Inflammatory macrophage (primary cell): ENCODE measurements at regions not wholly inside any gene's neighbourhood (a gene's known extent, or its start where the extent isn't known, plus 50 kb on each side); places are given as distances from the start of the nearest gene placed in this dataset.

Source experiments
- DNase-seq, 2 donors: peaks; one replicate each; pipeline ENCODE4 v3.0.0-alpha.2; 2020 to 2022

DNA sequence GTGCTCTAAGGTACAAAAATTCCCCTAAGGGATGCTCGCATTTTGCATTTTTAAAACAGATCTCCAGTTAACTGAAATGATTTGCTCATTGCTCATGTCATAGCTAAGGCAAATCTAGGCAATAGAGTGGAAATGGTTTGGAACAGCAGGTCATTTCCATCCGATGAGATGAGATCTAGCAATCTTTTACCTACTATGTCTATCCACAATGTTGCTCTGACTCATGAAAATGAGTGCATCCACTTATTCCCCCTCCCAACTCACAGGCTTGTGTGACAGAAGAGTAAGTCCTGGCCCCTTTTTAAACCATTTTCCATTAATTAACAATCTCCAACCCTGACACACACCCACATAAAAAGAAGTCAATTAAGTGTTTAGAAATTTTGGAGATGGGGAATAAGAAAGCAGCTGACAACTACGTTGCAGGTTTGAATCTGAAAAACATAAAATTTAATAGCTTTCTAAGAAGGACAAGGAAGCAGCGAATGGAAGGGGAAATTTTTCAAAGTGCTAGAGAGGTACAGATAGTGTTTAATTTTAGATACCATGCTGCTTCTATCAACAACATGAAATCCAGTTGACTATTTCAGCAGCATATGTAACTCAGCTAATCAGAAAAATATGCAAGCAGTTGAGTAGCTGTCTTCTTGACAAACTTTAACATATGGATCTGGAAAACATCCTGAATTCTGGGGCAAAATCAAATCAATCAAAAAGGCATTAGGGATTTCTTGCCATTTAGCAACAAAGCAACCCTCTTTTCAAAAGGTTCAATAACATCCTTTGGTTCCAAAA is 112.0 kb downstream of the TMCO5A start:
- no peak for DNase-seq

DNA sequence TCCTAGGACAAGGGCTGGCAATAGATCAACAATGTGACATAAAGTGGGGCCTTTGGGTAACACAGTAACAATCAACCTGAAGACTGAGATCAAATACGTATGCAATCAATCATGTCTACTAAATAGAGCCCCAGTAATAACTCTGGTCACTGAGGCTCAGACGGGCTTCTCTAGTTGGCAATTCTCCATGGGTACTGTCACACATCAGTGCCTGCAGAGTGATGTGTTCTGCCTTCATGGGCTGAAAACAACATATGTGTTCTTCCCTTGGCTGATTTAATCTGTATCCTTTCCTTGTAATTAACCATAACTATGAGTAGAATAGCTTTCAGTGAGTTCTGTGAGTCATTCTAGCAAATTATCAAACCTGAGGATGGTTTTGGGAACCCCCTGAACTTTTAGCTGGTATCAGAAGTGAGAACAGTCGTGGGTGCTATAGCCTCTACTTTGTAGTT is 113.6 kb downstream of the TMCO5A start:
- no peak for DNase-seq

GRCh38 chr15:38049891-38050290 is 115.5 kb downstream of the TMCO5A start:
- DNase-seq = peak; percentile 64 to 72

DNA sequence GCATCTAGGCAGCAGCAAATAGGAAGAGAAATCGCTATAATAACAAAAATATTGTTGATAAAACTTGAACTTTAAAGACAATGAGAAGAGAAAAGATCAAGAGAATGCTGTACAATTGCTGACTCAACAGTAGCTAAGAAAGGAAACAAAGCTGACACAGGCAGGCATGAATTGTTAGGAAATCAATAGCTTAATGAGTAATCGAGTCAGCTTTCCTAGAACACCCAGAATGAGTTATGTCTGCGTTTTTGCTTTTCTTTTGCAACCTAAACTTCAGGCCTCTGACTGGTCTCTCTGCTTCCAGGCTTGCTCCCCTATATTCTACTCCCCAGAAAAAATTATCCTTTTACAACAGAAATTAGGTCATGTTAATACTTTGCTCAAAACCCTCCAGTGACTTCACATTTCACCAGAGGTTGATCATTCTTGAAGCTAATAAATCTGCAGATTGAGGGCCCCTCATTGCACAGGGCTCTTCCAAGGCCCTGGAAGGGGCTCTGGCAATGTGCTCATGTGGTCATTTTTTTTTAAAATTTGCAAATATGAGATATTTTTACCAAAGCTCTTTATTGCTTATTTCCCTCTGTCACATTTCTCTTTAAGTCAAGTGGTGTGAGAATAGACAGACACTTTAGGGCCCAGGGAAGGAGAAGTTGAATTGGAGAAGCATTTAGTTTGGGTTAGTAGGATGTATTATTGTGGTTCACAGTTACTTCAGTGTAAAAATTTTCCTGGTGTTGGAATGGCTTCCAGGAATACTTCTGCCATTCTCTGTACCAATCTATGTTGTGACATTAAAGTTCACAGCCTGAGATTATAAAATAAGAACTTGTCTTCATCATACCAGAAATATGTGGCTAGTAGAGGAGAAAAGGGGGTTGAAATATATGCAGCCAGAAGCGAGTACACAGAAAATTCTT is 116.3 kb downstream of the TMCO5A start:
- peak; percentile 90 to 96 for DNase-seq

GRCh38 chr15:38053205-38053604 is 118.8 kb downstream of the TMCO5A start:
- DNase-seq = peak; percentile 64 to 74

GRCh38 chr15:38053776-38054175 is 119.3 kb downstream of the TMCO5A start:
- no peak for DNase-seq

GRCh38 chr15:38054488-38054887 is 120.0 kb downstream of the TMCO5A start:
- peak; percentile 58 to 78 for DNase-seq

DNA sequence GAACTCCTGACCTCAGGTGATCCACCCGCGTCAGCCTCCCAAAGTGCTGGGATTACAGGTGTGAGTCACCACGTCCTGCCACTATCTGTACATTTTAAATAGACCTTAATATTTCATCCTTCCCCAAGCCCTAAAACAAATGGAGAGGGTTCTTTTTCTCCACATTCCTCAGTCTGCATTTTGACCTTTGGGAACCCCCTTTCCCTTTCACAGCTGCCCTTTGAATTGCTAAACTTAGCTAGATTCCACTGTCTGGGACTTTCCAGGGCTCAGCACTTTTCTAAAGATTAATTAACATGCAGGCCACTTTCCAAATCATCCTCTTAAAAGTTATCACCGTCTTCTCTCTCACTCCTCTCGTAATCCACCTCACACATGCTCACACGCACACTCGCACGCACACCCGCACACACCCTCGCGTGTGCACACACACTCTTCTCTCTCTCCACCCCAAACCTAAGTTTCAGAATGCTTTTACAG is 124.2 kb downstream of the TMCO5A start:
- DNase-seq = peak in 1 of 2 donors; percentile 20

- DNase-seq = peak in 1 of 2 donors; percentile 48
Measured at GRCh38 chr15:38059665-38060064, 125.2 kb downstream of the TMCO5A start.

GRCh38 chr15:38061856-38062649 is 127.6 kb downstream of the TMCO5A start:
- no peak for DNase-seq

GRCh38 chr15:38062696-38063095 is 128.3 kb downstream of the TMCO5A start:
- DNase-seq = no peak

DNA sequence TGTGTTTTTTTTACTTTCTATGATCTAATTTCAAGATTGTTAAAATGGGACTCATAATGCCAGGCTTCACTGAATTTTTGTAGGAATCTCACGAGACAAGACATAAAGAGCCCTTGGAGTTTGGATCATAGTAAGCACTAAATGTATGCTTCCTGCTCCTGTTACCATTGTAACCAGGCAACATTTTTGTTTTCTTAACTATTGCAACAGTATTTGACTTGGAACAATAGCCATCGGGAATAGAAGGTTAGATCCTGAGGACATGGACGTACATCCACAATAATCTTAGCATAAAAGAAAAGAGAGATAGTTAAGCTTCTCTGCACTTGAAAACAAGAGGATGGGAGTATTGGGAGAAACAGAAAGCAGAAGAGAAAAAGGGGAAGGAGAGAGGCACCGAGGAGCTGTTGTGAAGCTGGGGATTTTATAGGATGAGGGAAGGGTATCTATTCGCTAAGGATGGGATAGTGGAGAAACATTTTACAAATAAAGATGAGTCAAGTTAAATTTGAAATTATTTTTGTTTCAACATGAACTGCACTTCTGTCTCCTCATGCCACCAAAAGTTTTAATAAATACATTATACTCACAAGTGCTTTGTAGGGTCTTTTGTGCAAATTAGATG is 131.4 kb downstream of the TMCO5A start:
- DNase-seq = peak; percentile 21 to 40

DNA sequence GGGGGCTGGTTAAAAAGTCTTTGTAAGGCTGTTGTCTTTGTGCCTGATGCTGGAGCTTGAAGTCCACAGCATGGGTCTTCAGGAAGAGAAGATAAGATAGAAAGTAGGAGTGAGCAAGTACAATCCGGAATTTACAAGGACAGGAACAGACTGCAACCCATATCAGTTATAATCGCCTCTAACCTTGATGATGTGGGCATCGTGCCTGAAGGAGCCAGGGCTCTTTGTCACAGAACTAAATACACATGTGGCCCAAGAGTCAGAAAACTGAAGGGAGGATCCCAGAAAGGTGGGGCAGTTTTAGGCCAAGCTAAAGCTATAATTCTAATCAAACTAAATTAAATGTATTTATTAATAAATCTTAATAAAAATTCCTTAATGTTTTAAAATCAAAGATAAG is 132.2 kb downstream of the TMCO5A start:
- no peak for DNase-seq

DNA sequence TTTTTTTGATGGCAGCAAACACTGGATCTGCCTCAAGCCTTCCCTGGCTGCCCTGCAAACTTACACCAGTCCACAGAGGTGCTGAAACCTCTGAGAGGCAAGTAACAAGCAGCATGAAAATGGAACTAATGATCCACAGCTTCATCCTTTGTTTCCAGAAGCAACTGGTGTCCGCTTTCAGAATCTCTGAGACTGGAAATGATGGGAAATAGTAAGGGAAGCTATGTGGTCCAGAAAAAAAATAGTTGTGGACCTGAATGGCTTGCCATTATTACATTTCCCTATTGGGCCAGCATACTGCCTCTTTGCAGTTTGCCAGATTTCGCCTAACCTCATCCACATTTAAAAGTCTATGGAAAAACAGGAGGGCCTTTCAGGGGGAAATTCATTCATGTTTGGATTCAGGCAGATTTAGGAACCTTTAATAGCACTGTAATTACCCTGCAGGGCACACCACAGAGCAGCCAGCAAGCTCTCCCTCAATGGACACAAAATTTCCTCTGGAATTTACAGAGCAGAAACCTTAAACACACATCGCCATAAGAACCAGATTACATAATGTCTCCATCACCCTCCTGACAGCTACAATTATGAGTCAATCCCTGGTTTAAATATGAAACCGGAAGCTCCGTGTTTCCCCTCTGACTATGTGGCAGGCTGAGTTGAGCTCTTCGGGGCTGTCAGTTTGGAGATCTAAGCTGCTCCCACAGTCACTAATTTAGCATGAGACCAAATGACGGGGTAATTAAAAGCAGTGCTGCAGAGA is 134.4 kb downstream of the TMCO5A start:
- DNase-seq = peak; percentile 90 to 93

- DNase-seq = peak; percentile 85 to 88
Measured at GRCh38 chr15:38069511-38070011, 135.1 kb downstream of the TMCO5A start.

DNA sequence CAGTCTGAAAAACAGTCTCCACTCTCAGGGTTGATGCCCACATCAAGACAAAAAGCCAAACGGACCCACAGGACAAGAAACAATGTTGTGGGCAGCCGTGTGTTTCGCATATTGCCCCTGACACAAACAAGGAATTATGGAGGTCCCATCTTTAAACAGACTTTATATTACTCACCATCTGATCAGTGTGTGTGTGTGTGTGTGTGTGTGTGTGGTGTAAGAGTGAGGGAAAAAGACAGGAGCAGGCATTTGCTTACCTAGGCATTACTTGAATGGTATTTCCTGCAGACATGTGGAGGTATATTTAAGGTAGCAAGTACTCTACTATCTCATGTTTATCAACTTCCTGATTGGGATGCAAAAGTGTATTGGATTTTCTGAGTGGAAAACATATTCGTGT is 136.3 kb downstream of the TMCO5A start:
- DNase-seq = no peak

GRCh38 chr15:38071211-38071972 is 137.0 kb downstream of the TMCO5A start:
- DNase-seq = no peak

- DNase-seq = no peak
Measured at GRCh38 chr15:38072007-38072347, 137.5 kb downstream of the TMCO5A start.

DNA sequence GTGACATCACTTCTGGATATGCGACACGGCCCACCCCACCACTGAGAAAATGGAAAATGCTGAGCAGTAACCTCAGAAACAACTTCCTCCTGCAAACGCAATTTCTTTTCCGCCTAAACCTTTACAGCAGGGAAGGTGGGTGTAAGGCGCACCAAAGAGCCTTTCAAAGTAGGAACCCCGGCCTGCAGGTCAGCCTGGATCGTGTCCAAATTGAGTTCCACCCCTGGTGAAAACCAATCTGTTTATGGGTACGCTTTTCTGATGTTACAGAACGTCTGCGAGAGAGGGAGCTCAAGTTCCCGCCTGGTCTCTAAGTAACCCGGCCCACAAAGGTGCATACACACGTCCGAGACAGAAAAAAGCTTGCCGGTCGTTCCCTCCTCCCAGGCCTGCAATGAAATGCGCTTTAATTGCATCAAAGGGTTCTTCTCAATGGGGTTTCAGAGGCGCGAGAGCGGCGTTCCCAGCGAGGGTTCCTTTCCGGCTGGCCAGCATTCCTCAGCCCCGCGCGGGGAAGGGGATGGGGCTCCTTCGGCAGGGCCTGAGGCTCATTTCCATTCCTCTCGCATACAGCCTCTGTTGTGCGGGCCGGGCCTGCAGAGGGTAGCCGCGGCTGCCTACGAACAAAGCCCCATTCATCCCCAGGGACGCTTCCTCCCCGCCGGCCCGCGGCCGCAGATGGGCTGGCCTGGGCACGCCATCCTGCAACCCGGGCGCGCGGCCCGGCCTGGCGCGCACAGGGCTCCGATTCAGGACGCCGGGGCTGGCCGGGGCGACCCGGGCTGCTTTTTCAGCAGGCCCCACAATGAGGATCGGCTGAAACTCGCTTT is 138.1 kb downstream of the TMCO5A start:
- peak; percentile 77 to 80 for DNase-seq
